GM23338 (cell line): ENCODE measurements at regions not wholly inside any gene's neighbourhood (a gene's known extent, or its start where the extent isn't known, plus 50 kb on each side); places are given as distances from the start of the nearest gene placed in this dataset.

Experiments used
- ATAC-seq: fragments of 200-7000 bp; cut with Tn5 transposase; 3 replicates; pipeline ENCODE4 v1.9.1; 2020
- DNase-seq: peaks from one replicate; pipeline ENCODE4 v3.0.0-alpha.2; 2015; ENCODE audit warnings: low spot score
- H2AFZ ChIP-seq: fragments of 200-600 bp; sonication (generic); 2 replicates; pipeline ENCODE4 v1.8.0; 2016; ENCODE audit warnings: antibody characterized with exemption, mild to moderate bottlenecking, moderate library complexity
- H3F3A ChIP-seq: fragments of 200-600 bp; sonication (generic); replicated peaks from 2 replicates; pipeline ENCODE4 v1.8.0; 2017; ENCODE audit warnings: antibody characterized with exemption, mixed run types, low read depth
- H3K27ac ChIP-seq: fragments of 200-600 bp; sonication (generic); 2 replicates; pipeline ENCODE4 v1.6.1; 2016; ENCODE audit warnings: low read depth
- H3K27me3 ChIP-seq: fragments of 200-600 bp; sonication (generic); 2 replicates; pipeline ENCODE4 v1.8.0; 2016; ENCODE audit warnings: mild to moderate bottlenecking, mixed run types, moderate library complexity; ENCODE audit not compliant: insufficient read depth
- H3K36me3 ChIP-seq: fragments of 200-600 bp; sonication (generic); 2 replicates; pipeline ENCODE4 v1.8.0; 2016; ENCODE audit warnings: mild to moderate bottlenecking; ENCODE audit not compliant: insufficient read depth
- H3K4me1 ChIP-seq: fragments of 200-600 bp; sonication (generic); 2 replicates; pipeline ENCODE4 v1.8.0; 2016; ENCODE audit warnings: mild to moderate bottlenecking, moderate library complexity; ENCODE audit not compliant: insufficient read depth
- H3K4me2 ChIP-seq: fragments of 200-600 bp; sonication (generic); 2 replicates; pipeline ENCODE4 v1.7.1; 2017; ENCODE audit warnings: mixed run types
- H3K4me3 ChIP-seq: fragments of 200-600 bp; sonication (generic); 2 replicates; pipeline ENCODE4 v1.6.1; 2016; ENCODE audit warnings: mixed run types
- H3K79me2 ChIP-seq: fragments of 200-600 bp; sonication (generic); replicated peaks from 2 replicates; pipeline ENCODE4 v1.8.0; 2017; ENCODE audit warnings: mild to moderate bottlenecking; ENCODE audit not compliant: insufficient read depth
- H3K9me2 ChIP-seq: fragments of 200-600 bp; sonication (generic); 2 replicates; pipeline ENCODE4 v1.8.0; 2017; ENCODE audit not compliant: insufficient read depth
- H4K20me1 ChIP-seq: fragments of 200-600 bp; sonication (generic); replicated peaks from 2 replicates; pipeline ENCODE4 v1.8.0; 2017; ENCODE audit warnings: mild to moderate bottlenecking; ENCODE audit not compliant: insufficient read depth
- H3K27ac Mint-ChIP-seq: 2 replicates; pipeline ENCODE4 v1.8.0; 2020; ENCODE audit warnings: inconsistent platforms, mild to moderate bottlenecking, moderate library complexity, mixed read lengths
- H3K27me3 Mint-ChIP-seq: 3 replicates; pipeline ENCODE4 v1.8.0; 2022; ENCODE audit warnings: low read depth, mild to moderate bottlenecking, moderate library complexity, mixed read lengths, inconsistent platforms; ENCODE audit not compliant: insufficient read depth, poor library complexity
- H3K36me3 Mint-ChIP-seq: 3 replicates; pipeline ENCODE4 v1.8.0; 2021; ENCODE audit warnings: low read depth, mild to moderate bottlenecking, inconsistent platforms, moderate library complexity, mixed read lengths
- H3K4me1 Mint-ChIP-seq: 3 replicates; pipeline ENCODE4 v1.8.0; 2020; ENCODE audit warnings: mild to moderate bottlenecking, inconsistent platforms, mixed read lengths
- H3K4me3 Mint-ChIP-seq: 3 replicates; pipeline ENCODE4 v1.8.0; 2021; ENCODE audit warnings: moderate library complexity, mild to moderate bottlenecking, inconsistent platforms, mixed read lengths
- H3K9me3 Mint-ChIP-seq: 3 replicates; pipeline ENCODE4 v1.8.0; 2020; ENCODE audit warnings: moderate library complexity, mild to moderate bottlenecking, inconsistent platforms, mixed read lengths
- EZH2 ChIP-seq: fragments of 200-600 bp; sonication (generic); IDR thresholded peaks from one replicate; pipeline ENCODE4 v1.8.0; 2017; ENCODE audit warnings: antibody characterized with exemption, mild to moderate bottlenecking, low read depth; ENCODE audit not compliant: unreplicated experiment
- JUNB ChIP-seq: IDR thresholded peaks from one replicate; pipeline ENCODE4 v1.6.1; 2016; ENCODE audit warnings: antibody characterized with exemption; ENCODE audit not compliant: unreplicated experiment
- NANOG ChIP-seq: IDR thresholded peaks from 2 replicates; pipeline ENCODE4 v1.6.1; 2016; ENCODE audit warnings: antibody characterized with exemption, borderline replicate concordance
- POLR2AphosphoS5 ChIP-seq: IDR thresholded peaks from 2 replicates; pipeline ENCODE4 v1.6.1; 2016; ENCODE audit warnings: antibody characterized with exemption, low read depth
- STAT1 ChIP-seq: IDR thresholded peaks from one replicate; pipeline ENCODE4 v1.6.1; 2016; ENCODE audit warnings: antibody characterized with exemption; ENCODE audit not compliant: unreplicated experiment
- ZNF114 ChIP-seq: fragments of 250-450 bp; sonication (Bioruptor Pico); IDR thresholded peaks from 2 replicates; pipeline ENCODE4 v1.5.0; 2020; ENCODE audit warnings: mild to moderate bottlenecking, moderate library complexity
- TF ChIP-seq, protein P1 (sequence below): fragments of 250-450 bp; sonication (Bioruptor Pico); IDR thresholded peaks from 2 replicates; pipeline ENCODE4 v1.5.0; 2020; ENCODE audit warnings: mild to moderate bottlenecking, moderate library complexity

DNA sequence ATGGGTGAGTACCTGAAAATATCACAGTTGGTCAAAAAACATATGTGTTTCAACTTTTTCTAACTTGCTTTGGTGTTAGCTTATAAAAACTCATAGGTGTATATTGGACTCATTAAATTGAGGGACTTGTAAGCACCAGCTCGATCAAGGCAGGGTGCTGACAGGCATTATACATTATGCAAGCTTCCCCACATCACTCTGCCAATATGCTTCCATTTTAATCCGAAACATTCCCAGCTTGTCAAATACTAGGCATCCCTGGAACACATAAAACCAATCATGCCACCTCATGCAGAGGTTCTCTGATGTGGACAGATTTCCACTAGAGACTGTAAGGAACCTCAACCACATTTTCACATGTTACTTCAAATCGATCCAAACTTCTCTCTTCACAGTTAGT is 187.3 kb upstream of the NT5E start:
- Mint-ChIP-seq H3K27me3 (peaks cover 3% of the 10 kb centered on the region), H3K27ac (no peak overlapping the region), H3K36me3 (no peaks in the 10 kb centered on the region), H3K4me3 (no peak overlapping the region), H3K9me3 (peaks cover 7% of the 10 kb centered on the region; the same call in 2 of the 3 replicates), H3K4me1 (peaks cover 6% of the 10 kb centered on the region; the same call in 2 of the 3 replicates)
- Histone ChIP-seq H3K9me2 (peaks cover 5% of the 10 kb centered on the region; the same call in 1 of the 2 replicates), H4K20me1 (no peaks in the 10 kb centered on the region), H3K4me1 (no peaks in the 10 kb centered on the region), H3F3A (no peaks in the 10 kb centered on the region), H3K27me3 (no peaks in the 10 kb centered on the region), H3K36me3 (no peaks in the 10 kb centered on the region), H2AFZ (no peak overlapping the region), H3K27ac (no peak overlapping the region), H3K4me3 (no peak overlapping the region), H3K4me2 (no peak overlapping the region), H3K79me2 (no peaks in the 10 kb centered on the region)
- DNase-seq (no peak), ATAC-seq (no peak)
- TF ChIP-seq JUNB (no peak), ZNF114 (no peak), NANOG (no peak), EZH2 (no peak), POLR2AphosphoS5 (no peak)
- TF ChIP-seq, protein P1, sequence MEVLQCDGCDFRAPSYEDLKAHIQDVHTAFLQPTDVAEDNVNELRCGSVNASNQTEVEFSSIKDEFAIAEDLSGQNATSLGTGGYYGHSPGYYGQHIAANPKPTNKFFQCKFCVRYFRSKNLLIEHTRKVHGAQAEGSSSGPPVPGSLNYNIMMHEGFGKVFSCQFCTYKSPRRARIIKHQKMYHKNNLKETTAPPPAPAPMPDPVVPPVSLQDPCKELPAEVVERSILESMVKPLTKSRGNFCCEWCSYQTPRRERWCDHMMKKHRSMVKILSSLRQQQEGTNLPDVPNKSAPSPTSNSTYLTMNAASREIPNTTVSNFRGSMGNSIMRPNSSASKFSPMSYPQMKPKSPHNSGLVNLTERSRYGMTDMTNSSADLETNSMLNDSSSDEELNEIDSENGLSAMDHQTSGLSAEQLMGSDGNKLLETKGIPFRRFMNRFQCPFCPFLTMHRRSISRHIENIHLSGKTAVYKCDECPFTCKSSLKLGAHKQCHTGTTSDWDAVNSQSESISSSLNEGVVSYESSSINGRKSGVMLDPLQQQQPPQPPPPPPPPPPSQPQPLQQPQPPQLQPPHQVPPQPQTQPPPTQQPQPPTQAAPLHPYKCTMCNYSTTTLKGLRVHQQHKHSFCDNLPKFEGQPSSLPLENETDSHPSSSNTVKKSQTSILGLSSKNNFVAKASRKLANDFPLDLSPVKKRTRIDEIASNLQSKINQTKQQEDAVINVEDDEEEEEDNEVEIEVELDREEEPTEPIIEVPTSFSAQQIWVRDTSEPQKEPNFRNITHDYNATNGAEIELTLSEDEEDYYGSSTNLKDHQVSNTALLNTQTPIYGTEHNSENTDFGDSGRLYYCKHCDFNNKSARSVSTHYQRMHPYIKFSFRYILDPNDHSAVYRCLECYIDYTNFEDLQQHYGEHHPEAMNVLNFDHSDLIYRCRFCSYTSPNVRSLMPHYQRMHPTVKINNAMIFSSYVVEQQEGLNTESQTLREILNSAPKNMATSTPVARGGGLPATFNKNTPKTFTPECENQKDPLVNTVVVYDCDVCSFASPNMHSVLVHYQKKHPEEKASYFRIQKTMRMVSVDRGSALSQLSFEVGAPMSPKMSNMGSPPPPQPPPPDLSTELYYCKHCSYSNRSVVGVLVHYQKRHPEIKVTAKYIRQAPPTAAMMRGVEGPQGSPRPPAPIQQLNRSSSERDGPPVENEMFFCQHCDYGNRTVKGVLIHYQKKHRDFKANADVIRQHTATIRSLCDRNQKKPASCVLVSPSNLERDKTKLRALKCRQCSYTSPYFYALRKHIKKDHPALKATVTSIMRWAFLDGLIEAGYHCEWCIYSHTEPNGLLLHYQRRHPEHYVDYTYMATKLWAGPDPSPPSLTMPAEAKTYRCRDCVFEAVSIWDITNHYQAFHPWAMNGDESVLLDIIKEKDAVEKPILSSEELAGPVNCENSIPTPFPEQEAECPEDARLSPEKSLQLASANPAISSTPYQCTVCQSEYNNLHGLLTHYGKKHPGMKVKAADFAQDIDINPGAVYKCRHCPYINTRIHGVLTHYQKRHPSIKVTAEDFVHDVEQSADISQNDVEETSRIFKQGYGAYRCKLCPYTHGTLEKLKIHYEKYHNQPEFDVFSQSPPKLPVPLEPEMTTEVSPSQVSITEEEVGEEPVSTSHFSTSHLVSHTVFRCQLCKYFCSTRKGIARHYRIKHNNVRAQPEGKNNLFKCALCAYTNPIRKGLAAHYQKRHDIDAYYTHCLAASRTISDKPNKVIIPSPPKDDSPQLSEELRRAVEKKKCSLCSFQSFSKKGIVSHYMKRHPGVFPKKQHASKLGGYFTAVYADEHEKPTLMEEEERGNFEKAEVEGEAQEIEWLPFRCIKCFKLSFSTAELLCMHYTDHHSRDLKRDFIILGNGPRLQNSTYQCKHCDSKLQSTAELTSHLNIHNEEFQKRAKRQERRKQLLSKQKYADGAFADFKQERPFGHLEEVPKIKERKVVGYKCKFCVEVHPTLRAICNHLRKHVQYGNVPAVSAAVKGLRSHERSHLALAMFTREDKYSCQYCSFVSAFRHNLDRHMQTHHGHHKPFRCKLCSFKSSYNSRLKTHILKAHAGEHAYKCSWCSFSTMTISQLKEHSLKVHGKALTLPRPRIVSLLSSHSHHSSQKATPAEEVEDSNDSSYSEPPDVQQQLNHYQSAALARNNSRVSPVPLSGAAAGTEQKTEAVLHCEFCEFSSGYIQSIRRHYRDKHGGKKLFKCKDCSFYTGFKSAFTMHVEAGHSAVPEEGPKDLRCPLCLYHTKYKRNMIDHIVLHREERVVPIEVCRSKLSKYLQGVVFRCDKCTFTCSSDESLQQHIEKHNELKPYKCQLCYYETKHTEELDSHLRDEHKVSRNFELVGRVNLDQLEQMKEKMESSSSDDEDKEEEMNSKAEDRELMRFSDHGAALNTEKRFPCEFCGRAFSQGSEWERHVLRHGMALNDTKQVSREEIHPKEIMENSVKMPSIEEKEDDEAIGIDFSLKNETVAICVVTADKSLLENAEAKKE (CRISPR knock-in tag): no peak

DNA sequence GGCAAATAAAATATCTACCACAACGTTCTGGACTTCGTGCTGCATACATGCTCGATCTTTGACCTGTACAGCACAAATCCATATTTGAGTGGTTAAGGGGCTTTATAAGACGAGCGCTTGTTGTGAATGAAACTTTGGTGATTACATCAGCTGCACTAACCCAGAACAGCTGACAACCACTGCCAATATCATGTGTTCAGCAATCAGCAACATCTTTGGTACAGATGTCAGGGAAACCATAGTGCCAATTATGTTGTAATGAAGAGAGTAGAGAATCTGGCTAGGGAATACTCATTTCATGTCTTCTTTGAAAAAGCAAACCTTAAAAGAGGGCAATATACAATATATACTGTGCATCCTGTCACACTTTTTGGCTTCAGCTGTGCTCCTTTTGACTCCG is 188.6 kb upstream of the NT5E start:
- no peaks in the 10 kb centered on the region for H3K36me3 Mint-ChIP-seq
- Histone ChIP-seq H3K27me3 (no peaks in the 10 kb centered on the region), H3F3A (no peaks in the 10 kb centered on the region)
- TF ChIP-seq NANOG (no peak), JUNB (no peak), EZH2 (no peak), STAT1 (no peak), POLR2AphosphoS5 (no peak)
- TF ChIP-seq, protein P1 (CRISPR knock-in tag): no peak

More for the DNA sequence above, 188.6 kb upstream of the NT5E start:
- H3K79me2 ChIP-seq: no peaks in the 10 kb centered on the region
- no peaks in the 10 kb centered on the region for H3K36me3 ChIP-seq
- Mint-ChIP-seq H3K4me1 (peaks cover 6% of the 10 kb centered on the region; the same call in 2 of the 3 replicates), H3K9me3 (0 out of 3 replicates have a peak, but pooled peaks cover 3% of the 10 kb centered on the region), H3K27ac (0 out of 2 replicates have a peak overlapping the region, but pooled peaks have one; percentile 20), H3K27me3 (peaks cover 1% of the 10 kb centered on the region), H3K4me3 (no peak overlapping the region)
- no peaks in the 10 kb centered on the region for H4K20me1 ChIP-seq
- no peak for ATAC-seq
- H3K4me2 ChIP-seq: no peak overlapping the region
- no peak for DNase-seq
- H3K9me2 ChIP-seq: peaks cover 5% of the 10 kb centered on the region; the same call in 1 of the 2 replicates
- H3K4me1 ChIP-seq: no peaks in the 10 kb centered on the region
- H2AFZ ChIP-seq: no peak overlapping the region
- no peak overlapping the region for H3K27ac ChIP-seq
- no peak overlapping the region for H3K4me3 ChIP-seq
